ENCODE measurements at regions not wholly inside any gene's neighbourhood (a gene's known extent, or its start where the extent isn't known, plus 50 kb on each side); places are given as distances from the start of the nearest gene placed in this dataset.
"Not testable (repeated sequence)": the region's sequence is repeated elsewhere in the genome, so short reads cannot be mapped to it uniquely, and the experiment has no call there.

GRCh38 chr14:42508209-42508946 is 901.7 kb downstream of the LRFN5 start:
- no peaks in the 10 kb centered on the region for H3K4me1 Mint-ChIP-seq (ENCODE audit: low read depth)
- peaks cover 16% of the 10 kb centered on the region for H3K9me3 Mint-ChIP-seq
- DNase-seq (no peak), ATAC-seq (no peak)
- no peaks in the 10 kb centered on the region for H3K36me3 Mint-ChIP-seq (ENCODE audit: insufficient read depth)
- H3K27me3 Mint-ChIP-seq (ENCODE audit: low read depth): no peaks in the 10 kb centered on the region
- no peak overlapping the region for H3K4me3 Mint-ChIP-seq

GRCh38 chr14:42504433-42504832 is 897.8 kb downstream of the LRFN5 start:
- ATAC-seq (no peak), DNase-seq (no peak)
- Mint-ChIP-seq H3K4me1 (ENCODE audit: low read depth) (no peaks in the 10 kb centered on the region), H3K9me3 (peaks cover 8% of the 10 kb centered on the region), H3K4me3 (no peak overlapping the region), H3K27me3 (ENCODE audit: low read depth) (no peaks in the 10 kb centered on the region), H3K36me3 (ENCODE audit: insufficient read depth) (no peaks in the 10 kb centered on the region)

GRCh38 chr14:42499137-42499536 is 892.5 kb downstream of the LRFN5 start:
- H3K4me1 Mint-ChIP-seq (ENCODE audit: low read depth): no peaks in the 10 kb centered on the region
- H3K9me3 Mint-ChIP-seq: peaks cover 4% of the 10 kb centered on the region
- no peaks in the 10 kb centered on the region for H3K27me3 Mint-ChIP-seq (ENCODE audit: low read depth)
- ATAC-seq: no peak
- H3K4me3 Mint-ChIP-seq: no peak overlapping the region
- DNase-seq: no peak
- no peaks in the 10 kb centered on the region for H3K36me3 Mint-ChIP-seq (ENCODE audit: insufficient read depth)

- DNase-seq (no peak), ATAC-seq (no peak)
- Mint-ChIP-seq H3K9me3 (no peaks in the 10 kb centered on the region), H3K36me3 (ENCODE audit: insufficient read depth) (no peaks in the 10 kb centered on the region), H3K4me1 (ENCODE audit: low read depth) (no peaks in the 10 kb centered on the region), H3K27me3 (ENCODE audit: low read depth) (no peaks in the 10 kb centered on the region), H3K4me3 (no peak overlapping the region)
Measured at GRCh38 chr14:42490536-42490935, 883.9 kb downstream of the LRFN5 start.

- Mint-ChIP-seq H3K36me3 (ENCODE audit: insufficient read depth) (no peaks in the 10 kb centered on the region), H3K4me3 (no peak overlapping the region), H3K9me3 (no peaks in the 10 kb centered on the region), H3K4me1 (ENCODE audit: low read depth) (no peaks in the 10 kb centered on the region), H3K27me3 (ENCODE audit: low read depth) (no peaks in the 10 kb centered on the region)
- DNase-seq (no peak), ATAC-seq (no peak)
Measured at GRCh38 chr14:42488965-42489364, 882.3 kb downstream of the LRFN5 start.

- not testable (repeated sequence) for H3K9me3 Mint-ChIP-seq; H3K27me3 Mint-ChIP-seq (ENCODE audit: low read depth); H3K4me1 Mint-ChIP-seq (ENCODE audit: low read depth); H3K36me3 Mint-ChIP-seq (ENCODE audit: insufficient read depth); H3K4me3 Mint-ChIP-seq; ATAC-seq; DNase-seq
Measured at GRCh38 chr14:42482345-42482971, 875.8 kb downstream of the LRFN5 start.

- ATAC-seq; H3K36me3 Mint-ChIP-seq (ENCODE audit: insufficient read depth); H3K9me3 Mint-ChIP-seq; H3K4me1 Mint-ChIP-seq (ENCODE audit: low read depth); H3K27me3 Mint-ChIP-seq (ENCODE audit: low read depth); DNase-seq; H3K4me3 Mint-ChIP-seq: not testable (repeated sequence)
Measured at GRCh38 chr14:42481714-42482113, 875.0 kb downstream of the LRFN5 start.

- H3K36me3 Mint-ChIP-seq (ENCODE audit: insufficient read depth): no peaks in the 10 kb centered on the region
- H3K4me1 Mint-ChIP-seq (ENCODE audit: low read depth): no peaks in the 10 kb centered on the region
- H3K9me3 Mint-ChIP-seq: no peaks in the 10 kb centered on the region
- no peaks in the 10 kb centered on the region for H3K27me3 Mint-ChIP-seq (ENCODE audit: low read depth)
- no peak overlapping the region for H3K4me3 Mint-ChIP-seq
- DNase-seq (no peak), ATAC-seq (no peak)
Measured at GRCh38 chr14:42480255-42480654, 873.6 kb downstream of the LRFN5 start.

- no peaks in the 10 kb centered on the region for H3K27me3 Mint-ChIP-seq (ENCODE audit: low read depth)
- H3K4me3 Mint-ChIP-seq: no peak overlapping the region
- no peaks in the 10 kb centered on the region for H3K4me1 Mint-ChIP-seq (ENCODE audit: low read depth)
- no peaks in the 10 kb centered on the region for H3K9me3 Mint-ChIP-seq
- no peaks in the 10 kb centered on the region for H3K36me3 Mint-ChIP-seq (ENCODE audit: insufficient read depth)
- DNase-seq (no peak), ATAC-seq (no peak)
Measured at GRCh38 chr14:42475289-42475688, 868.6 kb downstream of the LRFN5 start.

- Mint-ChIP-seq H3K4me3 (no peak overlapping the region), H3K36me3 (ENCODE audit: insufficient read depth) (no peaks in the 10 kb centered on the region), H3K9me3 (no peaks in the 10 kb centered on the region), H3K27me3 (ENCODE audit: low read depth) (no peaks in the 10 kb centered on the region), H3K4me1 (ENCODE audit: low read depth) (no peaks in the 10 kb centered on the region)
- DNase-seq (no peak), ATAC-seq (no peak)
Measured at GRCh38 chr14:42470427-42470719, 863.7 kb downstream of the LRFN5 start.

GRCh38 chr14:42469637-42470426 is 863.2 kb downstream of the LRFN5 start:
- Mint-ChIP-seq H3K4me1 (ENCODE audit: low read depth) (no peaks in the 10 kb centered on the region), H3K27me3 (ENCODE audit: low read depth) (no peaks in the 10 kb centered on the region), H3K4me3 (no peak overlapping the region), H3K9me3 (no peaks in the 10 kb centered on the region), H3K36me3 (ENCODE audit: insufficient read depth) (no peaks in the 10 kb centered on the region)
- ATAC-seq (no peak), DNase-seq (no peak)

- no peak overlapping the region for H3K4me3 Mint-ChIP-seq
- DNase-seq (no peak), ATAC-seq (no peak)
- H3K9me3 Mint-ChIP-seq: peaks cover 10% of the 10 kb centered on the region
- H3K36me3 Mint-ChIP-seq (ENCODE audit: insufficient read depth): no peaks in the 10 kb centered on the region
- no peaks in the 10 kb centered on the region for H3K4me1 Mint-ChIP-seq (ENCODE audit: low read depth)
- no peaks in the 10 kb centered on the region for H3K27me3 Mint-ChIP-seq (ENCODE audit: low read depth)
Measured at GRCh38 chr14:42460673-42461072, 854.0 kb downstream of the LRFN5 start.

GRCh38 chr14:42459171-42459685 is 852.6 kb downstream of the LRFN5 start:
- DNase-seq (no peak), ATAC-seq (no peak)
- no peaks in the 10 kb centered on the region for H3K36me3 Mint-ChIP-seq (ENCODE audit: insufficient read depth)
- no peaks in the 10 kb centered on the region for H3K4me1 Mint-ChIP-seq (ENCODE audit: low read depth)
- H3K9me3 Mint-ChIP-seq: peaks cover 10% of the 10 kb centered on the region
- H3K4me3 Mint-ChIP-seq: no peak overlapping the region
- H3K27me3 Mint-ChIP-seq (ENCODE audit: low read depth): no peaks in the 10 kb centered on the region

GRCh38 chr14:42441615-42442014 is 834.9 kb downstream of the LRFN5 start:
- no peaks in the 10 kb centered on the region for H3K36me3 Mint-ChIP-seq (ENCODE audit: insufficient read depth)
- H3K4me3 Mint-ChIP-seq: no peak overlapping the region
- peaks cover 6% of the 10 kb centered on the region for H3K9me3 Mint-ChIP-seq
- DNase-seq (no peak), ATAC-seq (no peak)
- no peaks in the 10 kb centered on the region for H3K4me1 Mint-ChIP-seq (ENCODE audit: low read depth)
- no peaks in the 10 kb centered on the region for H3K27me3 Mint-ChIP-seq (ENCODE audit: low read depth)

GRCh38 chr14:42437809-42438208 is 831.1 kb downstream of the LRFN5 start:
- peaks cover 6% of the 10 kb centered on the region for H3K9me3 Mint-ChIP-seq
- no peaks in the 10 kb centered on the region for H3K27me3 Mint-ChIP-seq (ENCODE audit: low read depth)
- no peak for ATAC-seq
- no peaks in the 10 kb centered on the region for H3K4me1 Mint-ChIP-seq (ENCODE audit: low read depth)
- no peak for DNase-seq
- no peak overlapping the region for H3K4me3 Mint-ChIP-seq
- no peaks in the 10 kb centered on the region for H3K36me3 Mint-ChIP-seq (ENCODE audit: insufficient read depth)
